Panc1 (cell line): ENCODE measurements at regions not wholly inside any gene's neighbourhood (a gene's known extent, or its start where the extent isn't known, plus 50 kb on each side); places are given as distances from the start of the nearest gene placed in this dataset.

Experiments used
- CTCF ChIP-seq: fragments of 450-650 bp; IDR thresholded peaks from 2 replicates; pipeline ENCODE4 v1.5.1; 2017; ENCODE audit warnings: mild to moderate bottlenecking
- POLR2AphosphoS5 ChIP-seq: IDR thresholded peaks from 2 replicates; pipeline ENCODE4 v1.6.1; 2012; ENCODE audit warnings: mild to moderate bottlenecking, low read depth, low read length, moderate library complexity
- REST ChIP-seq, 2 experiments: IDR thresholded peaks; 2 replicates each; pipeline ENCODE4 v1.6.1; 2011 to 2012; ENCODE audit warnings: low read depth in 2 of 2, control low read depth in 1 of 2, low read length in 1 of 2, mild to moderate bottlenecking in 1 of 2, moderate library complexity in 1 of 2; ENCODE audit not compliant: insufficient read depth in 1 of 2
- SIN3A ChIP-seq: IDR thresholded peaks from 2 replicates; pipeline ENCODE4 v1.6.1; 2012; ENCODE audit warnings: low read depth, mild to moderate bottlenecking, low read length, moderate library complexity, borderline replicate concordance; ENCODE audit not compliant: insufficient read depth
- TCF7L2 ChIP-seq: IDR thresholded peaks from 2 replicates; pipeline ENCODE4 v1.6.1; 2011; ENCODE audit warnings: mild to moderate bottlenecking, low read depth, low read length, inconsistent platforms

GRCh38 chr6:91167846-91168245 lies 581.0 kb upstream of the MAP3K7 start:
- TF ChIP-seq CTCF (peak; percentile 27), POLR2AphosphoS5 (no peak), REST (IDR thresholded peaks at IDR 0.05; ENCODE audit: insufficient read depth in 1 of 2, low read depth in 2 of 2, low read length in 1 of 2) (no peak), TCF7L2 (no peak), SIN3A (no peak)
